CD14-positive monocyte (primary cell): ENCODE measurements at regions not wholly inside any gene's neighbourhood (a gene's known extent, or its start where the extent isn't known, plus 50 kb on each side); places are given as distances from the start of the nearest gene placed in this dataset.

Experiments
- DNase-seq, 3 donors: peaks; one replicate each; pipeline ENCODE4 v3.0.0-alpha.2; 2011 to 2022
- H2AFZ ChIP-seq: 2 replicates; pipeline ENCODE4 v1.6.0; 2012; ENCODE audit warnings: mild to moderate bottlenecking, low read depth, low read length, inconsistent platforms; ENCODE audit not compliant: insufficient read depth, poor library complexity, severe bottlenecking
- H3K27ac ChIP-seq, 2 donors: 1 replicate in 1 of 2; 2 replicates in 1 of 2; pipeline ENCODE4 v1.5.1; 2012 to 2013; ENCODE audit warnings: low read length in 2 of 2, control low read depth in 1 of 2, inconsistent platforms in 1 of 2, low read depth in 1 of 2, mild to moderate bottlenecking in 1 of 2
- H3K27me3 ChIP-seq, 2 donors: one replicate each; pipeline versions ENCODE4 v1.6.0 to v1.6.1; 2011 to 2013; ENCODE audit warnings: low read length in 2 of 2; ENCODE audit not compliant: control insufficient read depth in 2 of 2, insufficient read depth in 2 of 2
- H3K36me3 ChIP-seq, 2 donors: replicated peaks in 1 of 2; 1 replicate in 1 of 2; 2 replicates in 1 of 2; pipeline versions ENCODE4 v1.5.1 to v1.6.1; 2012 to 2013; ENCODE audit warnings: low read length in 2 of 2, control low read depth in 1 of 2, inconsistent platforms in 1 of 2, mild to moderate bottlenecking in 1 of 2; ENCODE audit not compliant: insufficient read depth in 2 of 2, control insufficient read depth in 1 of 2
- H3K4me1 ChIP-seq, 2 donors: 1 replicate in 1 of 2; 2 replicates in 1 of 2; pipeline versions ENCODE4 v1.5.1 to v1.6.1; 2012 to 2013; ENCODE audit warnings: low read length in 2 of 2, control low read depth in 1 of 2, inconsistent platforms in 1 of 2, mild to moderate bottlenecking in 1 of 2, moderate library complexity in 1 of 2; ENCODE audit not compliant: insufficient read depth in 2 of 2, control insufficient read depth in 1 of 2
- H3K4me2 ChIP-seq: replicated peaks from 2 replicates; pipeline ENCODE3; 2012; ENCODE audit warnings: low read length, moderate library complexity, mild to moderate bottlenecking; ENCODE audit not compliant: poor library complexity, severe bottlenecking; ENCODE audit errors: extremely low read depth
- H3K4me3 ChIP-seq, 3 experiments: fragments of 200-600 bp in 1 of 3; sonication (generic) in 1 of 3; replicated peaks in 1 of 3; 1 replicate in 2 of 3; 2 replicates in 1 of 3; pipeline ENCODE4 v1.5.1; 2011 to 2013; ENCODE audit warnings: low read length in 3 of 3, mild to moderate bottlenecking in 3 of 3, control low read depth in 2 of 3, low read depth in 2 of 3, inconsistent platforms in 1 of 3, moderate library complexity in 1 of 3
- H3K79me2 ChIP-seq: 2 replicates; pipeline ENCODE4 v1.6.0; 2012; ENCODE audit warnings: mild to moderate bottlenecking, control low read depth, inconsistent platforms, low read length, moderate library complexity; ENCODE audit not compliant: insufficient read depth
- H3K9ac ChIP-seq: 2 replicates; pipeline ENCODE4 v1.6.0; 2017; ENCODE audit warnings: low read length, mild to moderate bottlenecking; ENCODE audit not compliant: insufficient read depth, poor library complexity, severe bottlenecking
- H3K9me3 ChIP-seq, 2 donors: replicated peaks in 1 of 2; 1 replicate in 1 of 2; 2 replicates in 1 of 2; pipeline versions ENCODE4 v1.5.1 to v1.6.1; 2012 to 2013; ENCODE audit warnings: low read length in 2 of 2, control low read depth in 1 of 2; ENCODE audit not compliant: control insufficient read depth in 1 of 2, insufficient read depth in 1 of 2
- H4K20me1 ChIP-seq: 2 replicates; pipeline ENCODE4 v1.6.0; 2012; ENCODE audit warnings: mild to moderate bottlenecking, low read length, control low read depth, moderate library complexity; ENCODE audit not compliant: insufficient read depth
- H3K27ac Mint-ChIP-seq, 7 donors: one replicate each; pipeline ENCODE4 v1.8.0; 2020; ENCODE audit warnings: mild to moderate bottlenecking in 7 of 7, mixed read lengths in 7 of 7, moderate library complexity in 6 of 7, inconsistent platforms in 2 of 7
- H3K27me3 Mint-ChIP-seq, 3 donors: one replicate each; pipeline ENCODE4 v1.8.0; 2021 to 2022; ENCODE audit warnings: low read depth in 3 of 3, mild to moderate bottlenecking in 3 of 3, mixed read lengths in 3 of 3, moderate library complexity in 3 of 3, inconsistent platforms in 1 of 3
- H3K36me3 Mint-ChIP-seq, 2 donors: one replicate each; pipeline ENCODE4 v1.8.0; 2020; ENCODE audit warnings: mixed read lengths in 2 of 2, inconsistent platforms in 1 of 2, mild to moderate bottlenecking in 1 of 2
- H3K4me1 Mint-ChIP-seq: one replicate; pipeline ENCODE4 v1.8.0; 2020; ENCODE audit warnings: mild to moderate bottlenecking, mixed read lengths
- H3K4me3 Mint-ChIP-seq, 2 donors: one replicate each; pipeline ENCODE4 v1.8.0; 2020; ENCODE audit warnings: mild to moderate bottlenecking in 2 of 2, mixed read lengths in 2 of 2, moderate library complexity in 1 of 2
- H3K9me3 Mint-ChIP-seq, 7 donors: one replicate each; pipeline ENCODE4 v1.8.0; 2020 to 2022; ENCODE audit warnings: mixed read lengths in 7 of 7, mild to moderate bottlenecking in 6 of 7, moderate library complexity in 6 of 7, inconsistent platforms in 2 of 7
- CTCF ChIP-seq: fragments of 200-600 bp; IDR thresholded peaks from one replicate; pipeline ENCODE4 v1.8.0; 2022; ENCODE audit warnings: antibody characterized with exemption, mild to moderate bottlenecking
- WGBS: methylation state at CpG from one replicate; pipeline ENCODE4 v1.1.5; 2013; ENCODE audit warnings: missing lambda C conversion rate; ENCODE audit not compliant: insufficient coverage; 5-methylcytosine and 5-hydroxymethylcytosine counted together
- intact Hi-C, 2 donors: fragments of 100-400 bp; cut with micrococcal nuclease; formaldehyde crosslinking; loops; one replicate each; pipeline versions ENCODE4 v1.15.0 to v1.15.1; 2023

- Histone ChIP-seq H3K4me1 (no peaks in the 10 kb centered on the region), H3K79me2 (no peaks in the 10 kb centered on the region), H3K4me3 (no peak overlapping the region), H2AFZ (no peak overlapping the region), H3K27ac (no peak overlapping the region), H3K36me3 (no peaks in the 10 kb centered on the region), H3K4me2 (no peak overlapping the region), H3K9me3 (no peaks in the 10 kb centered on the region), H4K20me1 (no peaks in the 10 kb centered on the region), H3K27me3 (no peaks in the 10 kb centered on the region), H3K9ac (no peak overlapping the region)
- Mint-ChIP-seq H3K4me3 (no peak overlapping the region), H3K27ac (no peak overlapping the region), H3K4me1 (no peaks in the 10 kb centered on the region), H3K36me3 (no peaks in the 10 kb centered on the region), H3K9me3 (no peaks in the 10 kb centered on the region), H3K27me3 (peaks cover 2 to 6% (median 3%) of the 10 kb centered on the region in 3 donors)
- WGBS = 85% methylated on average over 2 of the region's 4 CpGs
- intact Hi-C loops = no loop called here
- DNase-seq = no peak
- no peak for TF ChIP-seq CTCF
Measured at GRCh38 chr3:113158171-113158570, 53.2 kb upstream of the BOC start.
